ENCODE measurements at regions not wholly inside any gene's neighbourhood (a gene's known extent, or its start where the extent isn't known, plus 50 kb on each side); places are given as distances from the start of the nearest gene placed in this dataset.

- no peak for DNase-seq (ENCODE audit: low read depth, low spot score)
- TF ChIP-seq ZNF274 (IDR thresholded peaks at IDR 0.05; ENCODE audit: low read depth, low read length) (no peak), YY1 (IDR thresholded peaks at IDR 0.05; ENCODE audit: insufficient read depth, insufficient read length) (no peak), SUZ12 (IDR thresholded peaks at IDR 0.05; ENCODE audit: extremely low read depth, insufficient read depth, insufficient read length) (no peak)
- Histone ChIP-seq H3K9me3 (ENCODE audit: insufficient read depth, low read length) (peaks cover 2% of the 10 kb centered on the region; the same call in 1 of the 2 replicates), H3K27me3 (ENCODE audit: insufficient read depth, insufficient read length) (no peaks in the 10 kb centered on the region), H3K4me1 (ENCODE audit: insufficient read depth, insufficient read length) (no peaks in the 10 kb centered on the region), H3K36me3 (ENCODE audit: insufficient read depth, insufficient read length, low read length) (no peaks in the 10 kb centered on the region), H3K4me3 (ENCODE audit: insufficient read length, low read depth) (no peak overlapping the region), H3K9ac (ENCODE audit: insufficient read length, low read depth) (no peak overlapping the region)
Measured at GRCh38 chr6:105786449-105786848, 299.7 kb upstream of the PRDM1 start.

- H3K4me1 ChIP-seq (ENCODE audit: insufficient read depth, insufficient read length) = no peaks in the 10 kb centered on the region
- no peak overlapping the region for H3K4me3 ChIP-seq (ENCODE audit: insufficient read length, low read depth)
- H3K36me3 ChIP-seq (ENCODE audit: insufficient read depth, insufficient read length, low read length) = no peaks in the 10 kb centered on the region
- H3K9ac ChIP-seq (ENCODE audit: insufficient read length, low read depth) = no peak overlapping the region
- no peak for DNase-seq (ENCODE audit: low read depth, low spot score)
- no peaks in the 10 kb centered on the region for H3K27me3 ChIP-seq (ENCODE audit: insufficient read depth, insufficient read length)
- TF ChIP-seq SUZ12 (IDR thresholded peaks at IDR 0.05; ENCODE audit: extremely low read depth, insufficient read depth, insufficient read length) (no peak), ZNF274 (IDR thresholded peaks at IDR 0.05; ENCODE audit: low read depth, low read length) (no peak), YY1 (IDR thresholded peaks at IDR 0.05; ENCODE audit: insufficient read depth, insufficient read length) (no peak)
- peaks cover 5% of the 10 kb centered on the region; the same call in 1 of the 2 replicates for H3K9me3 ChIP-seq (ENCODE audit: insufficient read depth, low read length)
Measured at GRCh38 chr6:105785066-105785811, 300.9 kb upstream of the PRDM1 start.

- H3K27me3 ChIP-seq (ENCODE audit: insufficient read depth, insufficient read length) = no peaks in the 10 kb centered on the region
- H3K36me3 ChIP-seq (ENCODE audit: insufficient read depth, insufficient read length, low read length) = no peaks in the 10 kb centered on the region
- TF ChIP-seq YY1 (IDR thresholded peaks at IDR 0.05; ENCODE audit: insufficient read depth, insufficient read length) (no peak), SUZ12 (IDR thresholded peaks at IDR 0.05; ENCODE audit: extremely low read depth, insufficient read depth, insufficient read length) (no peak), ZNF274 (IDR thresholded peaks at IDR 0.05; ENCODE audit: low read depth, low read length) (no peak)
- peaks cover 5% of the 10 kb centered on the region; the same call in 1 of the 2 replicates for H3K9me3 ChIP-seq (ENCODE audit: insufficient read depth, low read length)
- no peaks in the 10 kb centered on the region for H3K4me1 ChIP-seq (ENCODE audit: insufficient read depth, insufficient read length)
- no peak for DNase-seq (ENCODE audit: low read depth, low spot score)
- H3K4me3 ChIP-seq (ENCODE audit: insufficient read length, low read depth) = no peak overlapping the region
- no peak overlapping the region for H3K9ac ChIP-seq (ENCODE audit: insufficient read length, low read depth)
Measured at GRCh38 chr6:105784179-105784578, 302.0 kb upstream of the PRDM1 start.

- H3K36me3 ChIP-seq (ENCODE audit: insufficient read depth, insufficient read length, low read length) = no peaks in the 10 kb centered on the region
- no peaks in the 10 kb centered on the region for H3K27me3 ChIP-seq (ENCODE audit: insufficient read depth, insufficient read length)
- DNase-seq (ENCODE audit: low read depth, low spot score) = no peak
- H3K9me3 ChIP-seq (ENCODE audit: insufficient read depth, low read length) = peaks cover 5% of the 10 kb centered on the region; the same call in 1 of the 2 replicates
- no peaks in the 10 kb centered on the region for H3K4me1 ChIP-seq (ENCODE audit: insufficient read depth, insufficient read length)
- TF ChIP-seq ZNF274 (IDR thresholded peaks at IDR 0.05; ENCODE audit: low read depth, low read length) = no peak
- TF ChIP-seq SUZ12 (IDR thresholded peaks at IDR 0.05; ENCODE audit: extremely low read depth, insufficient read depth, insufficient read length) = no peak
- TF ChIP-seq YY1 (IDR thresholded peaks at IDR 0.05; ENCODE audit: insufficient read depth, insufficient read length) = no peak
- no peak overlapping the region for H3K9ac ChIP-seq (ENCODE audit: insufficient read length, low read depth)
- H3K4me3 ChIP-seq (ENCODE audit: insufficient read length, low read depth) = no peak overlapping the region
Measured at GRCh38 chr6:105783333-105783935, 302.7 kb upstream of the PRDM1 start.

- Histone ChIP-seq H3K36me3 (ENCODE audit: insufficient read depth, insufficient read length, low read length) (no peaks in the 10 kb centered on the region), H3K9ac (ENCODE audit: insufficient read length, low read depth) (no peak overlapping the region), H3K4me1 (ENCODE audit: insufficient read depth, insufficient read length) (no peaks in the 10 kb centered on the region), H3K4me3 (ENCODE audit: insufficient read length, low read depth) (no peak overlapping the region), H3K9me3 (ENCODE audit: insufficient read depth, low read length) (peaks cover 5% of the 10 kb centered on the region; the same call in 1 of the 2 replicates), H3K27me3 (ENCODE audit: insufficient read depth, insufficient read length) (no peaks in the 10 kb centered on the region)
- no peak for TF ChIP-seq ZNF274 (IDR thresholded peaks at IDR 0.05; ENCODE audit: low read depth, low read length)
- no peak for TF ChIP-seq YY1 (IDR thresholded peaks at IDR 0.05; ENCODE audit: insufficient read depth, insufficient read length)
- TF ChIP-seq SUZ12 (IDR thresholded peaks at IDR 0.05; ENCODE audit: extremely low read depth, insufficient read depth, insufficient read length) = no peak
- DNase-seq (ENCODE audit: low read depth, low spot score) = no peak
Measured at GRCh38 chr6:105781915-105782314, 304.2 kb upstream of the PRDM1 start.

- Histone ChIP-seq H3K27me3 (ENCODE audit: insufficient read depth, insufficient read length) (no peaks in the 10 kb centered on the region), H3K9ac (ENCODE audit: insufficient read length, low read depth) (no peak overlapping the region), H3K4me1 (ENCODE audit: insufficient read depth, insufficient read length) (no peaks in the 10 kb centered on the region), H3K4me3 (ENCODE audit: insufficient read length, low read depth) (no peak overlapping the region), H3K9me3 (ENCODE audit: insufficient read depth, low read length) (peaks cover 5% of the 10 kb centered on the region; the same call in 1 of the 2 replicates), H3K36me3 (ENCODE audit: insufficient read depth, insufficient read length, low read length) (no peaks in the 10 kb centered on the region)
- DNase-seq (ENCODE audit: low read depth, low spot score) = no peak
- TF ChIP-seq ZNF274 (IDR thresholded peaks at IDR 0.05; ENCODE audit: low read depth, low read length) (no peak), SUZ12 (IDR thresholded peaks at IDR 0.05; ENCODE audit: extremely low read depth, insufficient read depth, insufficient read length) (no peak), YY1 (IDR thresholded peaks at IDR 0.05; ENCODE audit: insufficient read depth, insufficient read length) (no peak)
Measured at GRCh38 chr6:105781248-105781647, 304.9 kb upstream of the PRDM1 start.

- Histone ChIP-seq H3K9ac (ENCODE audit: insufficient read length, low read depth) (no peak overlapping the region), H3K4me1 (ENCODE audit: insufficient read depth, insufficient read length) (no peaks in the 10 kb centered on the region), H3K36me3 (ENCODE audit: insufficient read depth, insufficient read length, low read length) (no peaks in the 10 kb centered on the region), H3K27me3 (ENCODE audit: insufficient read depth, insufficient read length) (no peaks in the 10 kb centered on the region), H3K4me3 (ENCODE audit: insufficient read length, low read depth) (no peak overlapping the region), H3K9me3 (ENCODE audit: insufficient read depth, low read length) (peaks cover 12% of the 10 kb centered on the region)
- TF ChIP-seq SUZ12 (IDR thresholded peaks at IDR 0.05; ENCODE audit: extremely low read depth, insufficient read depth, insufficient read length) = no peak
- TF ChIP-seq YY1 (IDR thresholded peaks at IDR 0.05; ENCODE audit: insufficient read depth, insufficient read length) = no peak
- TF ChIP-seq ZNF274 (IDR thresholded peaks at IDR 0.05; ENCODE audit: low read depth, low read length) = no peak
- DNase-seq (ENCODE audit: low read depth, low spot score) = peak; percentile 15
Measured at GRCh38 chr6:105780146-105780860, 305.8 kb upstream of the PRDM1 start.
